Ishikawa (cell line): ENCODE measurements at regions not wholly inside any gene's neighbourhood (a gene's known extent, or its start where the extent isn't known, plus 50 kb on each side); places are given as distances from the start of the nearest gene placed in this dataset.

ENCODE experiments used
- CEBPB ChIP-seq: IDR thresholded peaks from 2 replicates; pipeline ENCODE4 v1.6.1; 2012
- CREB1 ChIP-seq: IDR thresholded peaks from 2 replicates; pipeline ENCODE4 v1.6.1; 2012; ENCODE audit warnings: low read depth
- EGR1 ChIP-seq: IDR thresholded peaks from 2 replicates; pipeline ENCODE4 v1.6.1; 2012
- EP300 ChIP-seq: IDR thresholded peaks from 2 replicates; pipeline ENCODE4 v1.6.1; 2012; ENCODE audit warnings: borderline replicate concordance
- FOXM1 ChIP-seq: IDR thresholded peaks from 2 replicates; pipeline ENCODE4 v1.6.1; 2012; ENCODE audit warnings: low read depth, borderline replicate concordance
- NFIC ChIP-seq: IDR thresholded peaks from 2 replicates; pipeline ENCODE4 v1.6.1; 2012
- RAD21 ChIP-seq: IDR thresholded peaks from 2 replicates; pipeline ENCODE4 v1.6.1; 2012; ENCODE audit warnings: low read depth
- TAF1 ChIP-seq: IDR thresholded peaks from 2 replicates; pipeline ENCODE4 v1.6.1; 2012; ENCODE audit warnings: low read depth, mild to moderate bottlenecking
- TCF12 ChIP-seq: IDR thresholded peaks from 2 replicates; pipeline ENCODE4 v1.6.1; 2012; ENCODE audit warnings: low read depth
- TEAD4 ChIP-seq: IDR thresholded peaks from 2 replicates; pipeline ENCODE4 v1.6.1; 2012
- YY1 ChIP-seq: IDR thresholded peaks from 2 replicates; pipeline ENCODE4 v1.6.1; 2012; ENCODE audit warnings: low read depth
- ZBTB7A ChIP-seq: IDR thresholded peaks from 2 replicates; pipeline ENCODE4 v1.6.1; 2012; ENCODE audit warnings: low read depth
- TF ChIP-seq, protein P1 (sequence below): IDR thresholded peaks from 2 replicates; pipeline ENCODE4 v1.6.1; 2012
- TF ChIP-seq, protein P2 (sequence below): IDR thresholded peaks from 2 replicates; pipeline ENCODE4 v1.6.1; 2012; ENCODE audit warnings: low read depth, mild to moderate bottlenecking
- TF ChIP-seq, protein P3 (sequence below): IDR thresholded peaks from 2 replicates; pipeline ENCODE4 v1.6.1; 2012

DNA sequence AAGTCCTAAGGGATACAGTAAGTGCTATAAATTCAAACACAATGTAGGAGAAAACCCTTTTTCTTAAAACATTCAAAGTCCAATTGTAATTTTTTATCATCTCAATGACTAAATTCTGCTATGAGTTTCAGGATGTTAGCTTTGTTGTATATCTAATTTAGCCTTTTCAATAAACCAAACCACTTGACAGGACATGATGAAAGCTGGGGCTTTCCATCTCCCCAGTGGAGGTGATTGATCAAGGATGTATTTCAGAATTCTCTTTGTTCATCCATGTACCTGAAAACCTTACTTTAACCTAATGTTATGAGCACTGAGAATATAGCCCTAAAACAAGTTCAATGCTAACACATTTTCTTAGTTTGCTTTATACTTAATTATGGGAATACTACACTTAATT, 639.0 kb upstream of the ITGA1 start:
- TF ChIP-seq, protein P1, sequence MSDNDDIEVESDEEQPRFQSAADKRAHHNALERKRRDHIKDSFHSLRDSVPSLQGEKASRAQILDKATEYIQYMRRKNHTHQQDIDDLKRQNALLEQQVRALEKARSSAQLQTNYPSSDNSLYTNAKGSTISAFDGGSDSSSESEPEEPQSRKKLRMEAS: no peak
- TF ChIP-seq CREB1 (no peak), TCF12 (no peak), RAD21 (no peak), TEAD4 (no peak), FOXM1 (no peak), YY1 (no peak)
- TF ChIP-seq, protein P2, sequence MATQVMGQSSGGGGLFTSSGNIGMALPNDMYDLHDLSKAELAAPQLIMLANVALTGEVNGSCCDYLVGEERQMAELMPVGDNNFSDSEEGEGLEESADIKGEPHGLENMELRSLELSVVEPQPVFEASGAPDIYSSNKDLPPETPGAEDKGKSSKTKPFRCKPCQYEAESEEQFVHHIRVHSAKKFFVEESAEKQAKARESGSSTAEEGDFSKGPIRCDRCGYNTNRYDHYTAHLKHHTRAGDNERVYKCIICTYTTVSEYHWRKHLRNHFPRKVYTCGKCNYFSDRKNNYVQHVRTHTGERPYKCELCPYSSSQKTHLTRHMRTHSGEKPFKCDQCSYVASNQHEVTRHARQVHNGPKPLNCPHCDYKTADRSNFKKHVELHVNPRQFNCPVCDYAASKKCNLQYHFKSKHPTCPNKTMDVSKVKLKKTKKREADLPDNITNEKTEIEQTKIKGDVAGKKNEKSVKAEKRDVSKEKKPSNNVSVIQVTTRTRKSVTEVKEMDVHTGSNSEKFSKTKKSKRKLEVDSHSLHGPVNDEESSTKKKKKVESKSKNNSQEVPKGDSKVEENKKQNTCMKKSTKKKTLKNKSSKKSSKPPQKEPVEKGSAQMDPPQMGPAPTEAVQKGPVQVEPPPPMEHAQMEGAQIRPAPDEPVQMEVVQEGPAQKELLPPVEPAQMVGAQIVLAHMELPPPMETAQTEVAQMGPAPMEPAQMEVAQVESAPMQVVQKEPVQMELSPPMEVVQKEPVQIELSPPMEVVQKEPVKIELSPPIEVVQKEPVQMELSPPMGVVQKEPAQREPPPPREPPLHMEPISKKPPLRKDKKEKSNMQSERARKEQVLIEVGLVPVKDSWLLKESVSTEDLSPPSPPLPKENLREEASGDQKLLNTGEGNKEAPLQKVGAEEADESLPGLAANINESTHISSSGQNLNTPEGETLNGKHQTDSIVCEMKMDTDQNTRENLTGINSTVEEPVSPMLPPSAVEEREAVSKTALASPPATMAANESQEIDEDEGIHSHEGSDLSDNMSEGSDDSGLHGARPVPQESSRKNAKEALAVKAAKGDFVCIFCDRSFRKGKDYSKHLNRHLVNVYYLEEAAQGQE: no peak

DNA sequence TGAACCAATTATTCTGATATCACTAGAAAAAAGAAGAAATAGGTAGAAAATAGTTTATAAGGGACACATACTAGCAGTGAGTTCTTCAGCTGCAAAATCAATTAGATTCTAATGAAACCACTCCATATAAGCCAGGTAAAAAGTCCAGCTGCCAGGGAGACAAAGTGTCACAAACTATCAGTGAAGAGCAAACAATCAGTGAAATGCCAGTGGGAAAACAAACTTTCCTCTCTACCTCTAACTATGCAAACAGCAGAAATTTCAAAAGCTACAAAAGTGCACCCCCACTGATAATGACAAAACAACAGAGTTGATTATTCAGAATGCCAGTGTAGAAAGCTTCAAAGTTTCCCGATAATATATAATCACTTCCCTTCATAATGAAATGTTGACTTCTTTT, 637.2 kb upstream of the ITGA1 start:
- TF ChIP-seq, protein P2: no peak
- TF ChIP-seq CEBPB: no peak

DNA sequence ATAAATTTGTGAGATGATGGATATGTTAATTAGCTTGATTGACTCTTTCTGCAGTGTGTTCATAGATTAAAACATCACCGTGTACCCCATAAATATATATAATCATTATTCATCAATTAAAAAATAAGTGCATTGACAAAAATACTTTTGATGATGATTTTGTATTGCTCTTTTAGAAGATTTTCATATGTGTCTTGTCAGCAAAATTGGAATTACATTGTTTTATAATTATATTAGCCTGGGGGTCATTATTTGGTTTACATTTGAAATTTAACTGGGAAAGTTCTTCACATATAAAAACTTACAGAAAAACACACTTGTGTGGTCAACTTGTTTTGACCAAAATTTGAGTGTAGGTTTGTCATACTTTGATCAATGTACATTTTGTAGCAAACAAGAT, 614.6 kb upstream of the ITGA1 start:
- TF ChIP-seq, protein P3, sequence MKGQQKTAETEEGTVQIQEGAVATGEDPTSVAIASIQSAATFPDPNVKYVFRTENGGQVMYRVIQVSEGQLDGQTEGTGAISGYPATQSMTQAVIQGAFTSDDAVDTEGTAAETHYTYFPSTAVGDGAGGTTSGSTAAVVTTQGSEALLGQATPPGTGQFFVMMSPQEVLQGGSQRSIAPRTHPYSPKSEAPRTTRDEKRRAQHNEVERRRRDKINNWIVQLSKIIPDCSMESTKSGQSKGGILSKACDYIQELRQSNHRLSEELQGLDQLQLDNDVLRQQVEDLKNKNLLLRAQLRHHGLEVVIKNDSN: no peak
- TF ChIP-seq TEAD4 (no peak), TCF12 (no peak), CREB1 (no peak), ZBTB7A (no peak), TAF1 (no peak), EP300 (no peak), EGR1 (no peak), RAD21 (no peak), CEBPB (no peak), NFIC (no peak), FOXM1 (no peak)
- TF ChIP-seq, protein P2: no peak
- TF ChIP-seq, protein P1: no peak

DNA sequence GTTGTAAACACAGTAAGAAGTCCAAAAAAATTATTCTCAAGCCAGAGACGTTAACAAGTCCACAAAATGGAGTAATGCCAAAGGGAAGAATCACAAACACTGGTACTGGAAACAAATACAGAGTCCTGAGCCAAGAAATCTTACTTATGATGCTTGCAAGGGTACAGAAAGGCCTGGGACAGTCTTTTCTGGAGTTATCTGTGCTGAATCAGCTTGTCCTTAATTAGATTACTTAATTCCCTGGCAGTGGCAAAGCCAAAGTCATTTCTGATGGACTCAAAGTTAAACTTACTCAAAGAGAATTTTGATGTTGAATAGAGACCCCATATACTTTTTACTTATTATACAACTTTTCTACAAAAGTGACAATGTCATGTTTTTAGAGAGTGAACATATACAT, 610.5 kb upstream of the ITGA1 start:
- TF ChIP-seq, protein P3: no peak
- TF ChIP-seq ZBTB7A (no peak), EP300 (no peak), CEBPB (no peak), FOXM1 (no peak), TEAD4 (no peak), TCF12 (no peak), NFIC (no peak), YY1 (no peak), CREB1 (no peak), EGR1 (no peak), RAD21 (no peak), TAF1 (no peak)
- TF ChIP-seq, protein P2: no peak
- TF ChIP-seq, protein P1: no peak
